NCI-H2081 (cell line): ENCODE measurements at regions not wholly inside any gene's neighbourhood (a gene's known extent, or its start where the extent isn't known, plus 50 kb on each side); places are given as distances from the start of the nearest gene placed in this dataset.
"Not testable (repeated sequence)": the region's sequence is repeated elsewhere in the genome, so short reads cannot be mapped to it uniquely, and the experiment has no call there.

ENCODE experiments used
- DNase-seq, 2 experiments: peaks; one replicate each; lab custom pipeline; 2025; lab: John Stamatoyannopoulos, UW

DNA sequence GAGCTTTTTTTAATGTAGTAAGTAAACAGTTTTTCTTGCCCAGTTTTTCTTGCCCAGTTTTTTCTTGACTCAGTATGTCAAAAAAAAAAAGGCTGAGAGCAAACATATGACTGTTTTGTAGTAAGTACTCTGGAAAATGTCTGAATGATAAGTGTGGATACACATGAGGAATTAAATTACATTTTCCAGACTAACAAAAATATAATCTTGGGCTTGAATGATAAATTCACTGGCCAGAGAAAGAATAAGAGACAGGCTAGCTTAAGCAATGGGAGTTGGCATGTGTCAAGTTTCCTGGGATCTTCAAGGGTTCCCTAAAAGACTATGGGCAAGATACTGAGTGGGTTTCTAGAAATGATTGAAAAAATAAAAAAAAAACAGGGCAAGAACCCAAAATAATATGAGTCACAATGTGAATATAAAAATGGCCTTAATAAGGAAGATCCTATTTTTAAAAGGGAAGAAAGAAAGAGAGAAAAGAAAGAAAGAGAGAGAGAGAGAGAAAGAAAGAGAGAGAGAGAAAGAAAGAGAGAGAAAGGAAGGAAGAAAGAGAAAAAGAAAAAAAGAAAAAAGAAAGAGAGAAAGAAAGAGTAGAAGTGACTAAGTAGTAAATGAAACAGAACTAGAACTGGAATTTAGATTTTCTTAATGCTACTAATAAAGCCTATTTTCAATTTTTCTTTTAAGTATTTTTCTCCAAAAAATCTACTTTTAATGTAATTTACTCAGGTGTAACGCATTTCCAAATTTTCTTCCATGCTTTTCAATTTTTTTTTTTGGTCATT lies 60.2 kb downstream of the TFPI2 start:
- DNase-seq = no peak

DNA sequence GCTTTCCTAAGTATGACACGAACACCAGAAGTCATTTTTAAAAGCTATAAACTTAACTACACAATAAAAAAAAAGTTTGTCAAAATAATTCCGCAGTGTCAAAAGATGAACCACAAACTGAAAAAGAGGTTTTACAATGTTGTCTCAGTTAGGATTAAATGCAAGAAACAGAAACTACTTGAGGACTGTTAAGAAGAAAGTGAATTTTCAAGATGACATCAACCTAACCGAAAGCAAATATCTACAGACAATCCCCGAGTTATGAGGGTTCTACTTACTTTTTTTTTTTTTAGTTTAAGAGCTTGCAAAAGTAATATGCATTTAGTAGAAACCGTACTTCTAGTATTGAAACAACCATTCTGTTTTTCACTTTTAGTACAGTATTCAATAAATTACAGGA lies 62.3 kb downstream of the TFPI2 start:
- DNase-seq = no peak

DNA sequence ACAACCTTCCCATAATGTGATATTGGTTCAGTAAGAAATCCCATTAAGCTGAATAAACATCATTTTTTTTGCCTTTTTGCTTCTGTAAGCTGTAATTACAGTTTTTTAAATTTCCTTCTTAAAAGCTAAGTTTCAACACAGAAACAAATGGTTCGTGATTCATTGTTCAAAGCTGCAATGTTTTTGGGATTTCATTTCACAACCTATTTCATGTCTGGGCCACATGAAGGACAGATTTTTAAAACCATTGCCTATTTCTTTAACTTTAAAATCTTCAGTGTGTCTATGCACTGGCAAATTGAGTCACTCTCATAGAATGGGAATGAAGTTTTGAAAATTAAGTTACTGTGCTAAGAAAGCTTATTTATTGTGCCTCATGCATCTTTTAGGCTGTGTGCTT lies 66.9 kb downstream of the TFPI2 start:
- DNase-seq = no peak

DNA sequence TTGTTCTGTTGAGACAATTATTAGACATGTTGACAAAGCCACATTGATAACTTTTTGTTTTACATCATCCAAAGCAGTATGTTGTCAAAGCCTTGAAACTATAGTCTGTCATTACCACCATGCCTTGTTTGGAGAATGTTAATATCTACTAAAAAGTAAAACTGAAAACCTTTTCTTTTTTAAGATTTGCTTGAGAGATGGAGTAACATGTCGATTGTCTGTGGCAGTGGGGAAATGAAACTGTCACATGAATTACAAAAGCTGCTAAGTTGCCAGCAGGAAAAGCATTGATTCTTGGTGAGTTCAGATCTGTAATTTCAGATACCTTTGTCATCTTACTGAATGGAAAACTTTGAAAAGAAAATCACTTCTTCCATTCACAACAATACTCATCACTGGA lies 69.1 kb downstream of the TFPI2 start:
- no peak for DNase-seq

- no peak for DNase-seq
Observed at GRCh38 chr7:93819699-93820098, 70.9 kb downstream of the TFPI2 start.

GRCh38 chr7:93817526-93817925 lies 73.0 kb downstream of the TFPI2 start:
- no peak for DNase-seq

- peak; percentile 3 to 20 for DNase-seq
Observed at GRCh38 chr7:93817004-93817403, 73.5 kb downstream of the TFPI2 start.

GRCh38 chr7:93813514-93813913 lies 77.0 kb downstream of the TFPI2 start:
- DNase-seq = no peak

- DNase-seq = no peak
Observed at GRCh38 chr7:93812061-93812460, 78.5 kb downstream of the TFPI2 start.

GRCh38 chr7:93811198-93811597 lies 79.4 kb downstream of the TFPI2 start:
- DNase-seq = no peak

DNA sequence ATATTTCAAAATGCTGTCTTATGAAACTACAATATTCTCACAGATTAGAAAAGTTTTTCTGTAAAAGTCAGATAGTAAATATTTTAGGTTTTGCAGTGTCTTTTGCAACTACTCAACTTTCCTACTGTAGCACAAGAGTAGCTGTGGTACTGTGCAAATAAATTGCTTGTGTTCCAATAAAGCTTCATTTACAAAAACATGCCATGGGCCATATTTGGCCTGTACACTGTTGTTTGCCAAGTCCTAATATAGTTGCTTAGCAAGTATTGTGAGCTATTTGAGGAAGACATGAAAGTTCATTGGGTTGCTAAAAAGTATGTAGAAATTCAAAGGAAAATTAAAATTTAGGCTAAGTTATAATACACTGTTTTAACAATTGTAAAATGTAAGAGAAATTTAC lies 80.0 kb downstream of the TFPI2 start:
- no peak for DNase-seq

- DNase-seq = no peak
Observed at GRCh38 chr7:93804726-93805125, 85.8 kb downstream of the TFPI2 start.

GRCh38 chr7:93799750-93800357 lies 90.7 kb downstream of the TFPI2 start:
- peak; percentile 10 to 17 for DNase-seq

DNA sequence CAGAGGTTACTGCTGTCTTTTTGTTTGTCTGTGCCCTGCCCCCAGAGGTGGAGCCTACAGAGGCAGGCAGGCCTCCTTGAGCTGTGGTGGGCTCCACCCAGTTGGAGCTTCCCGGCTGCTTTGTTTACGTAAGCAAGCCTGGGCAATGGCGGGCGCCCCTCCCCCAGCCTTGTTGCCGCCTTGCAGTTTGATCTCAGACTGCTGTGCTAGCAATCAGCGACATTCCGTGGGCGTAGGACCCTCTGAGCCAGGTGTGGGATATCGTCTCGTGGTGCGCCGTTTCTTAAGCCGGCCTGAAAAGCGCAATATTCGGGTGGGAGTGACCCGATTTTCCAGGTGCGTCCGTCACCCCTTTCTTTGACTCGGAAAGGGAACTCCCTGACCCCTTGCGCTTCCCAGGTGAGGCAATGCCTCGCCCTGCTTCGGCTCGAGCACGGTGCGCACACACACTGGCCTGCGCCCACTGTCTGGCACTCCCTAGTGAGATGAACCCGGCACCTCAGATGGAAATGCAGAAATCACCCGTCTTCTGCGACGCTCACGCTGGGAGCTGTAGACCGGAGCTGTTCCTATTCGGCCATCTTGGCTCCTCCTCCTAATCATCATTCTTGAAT lies 97.4 kb downstream of the TFPI2 start:
- DNase-seq = not testable (repeated sequence)

DNA sequence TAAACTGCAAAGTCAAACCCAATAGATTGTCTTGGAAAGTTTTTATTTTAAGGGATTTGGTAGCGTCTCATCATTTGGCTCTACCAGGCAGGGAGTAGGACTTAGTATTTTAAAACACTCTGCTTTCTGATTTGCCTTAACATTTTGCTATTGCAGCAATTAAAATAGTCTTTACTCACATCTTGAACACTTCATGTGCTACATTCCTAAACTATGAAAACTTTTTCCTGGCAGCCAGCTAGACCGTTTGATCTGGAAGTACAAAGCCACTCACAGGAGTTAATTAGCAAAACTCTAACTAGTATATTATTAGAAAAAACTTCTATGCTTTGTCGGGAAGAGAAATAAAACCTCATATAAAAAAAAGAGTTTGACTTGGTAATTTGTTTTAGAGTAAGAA lies 111.4 kb downstream of the TFPI2 start:
- DNase-seq = no peak

DNA sequence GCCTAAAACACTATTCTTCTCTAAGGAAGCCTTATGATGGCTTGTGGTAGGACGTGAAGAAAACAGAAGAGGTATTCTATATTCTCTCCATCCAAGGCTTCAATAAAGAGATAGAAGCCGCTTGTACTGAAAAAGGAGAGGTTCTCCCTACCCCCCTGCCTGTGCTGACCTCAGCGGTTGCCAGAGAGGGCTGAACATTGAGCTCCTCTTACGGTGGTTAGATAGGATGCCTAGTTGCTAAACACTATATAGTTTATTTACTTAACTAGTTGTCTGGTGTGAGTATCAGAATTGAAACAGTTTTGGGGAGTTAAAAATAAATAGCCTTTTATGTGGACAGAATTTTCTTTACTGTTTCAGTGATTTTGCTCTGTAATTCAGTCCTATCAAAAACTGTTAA lies 112.2 kb downstream of the TFPI2 start:
- DNase-seq = no peak

DNA sequence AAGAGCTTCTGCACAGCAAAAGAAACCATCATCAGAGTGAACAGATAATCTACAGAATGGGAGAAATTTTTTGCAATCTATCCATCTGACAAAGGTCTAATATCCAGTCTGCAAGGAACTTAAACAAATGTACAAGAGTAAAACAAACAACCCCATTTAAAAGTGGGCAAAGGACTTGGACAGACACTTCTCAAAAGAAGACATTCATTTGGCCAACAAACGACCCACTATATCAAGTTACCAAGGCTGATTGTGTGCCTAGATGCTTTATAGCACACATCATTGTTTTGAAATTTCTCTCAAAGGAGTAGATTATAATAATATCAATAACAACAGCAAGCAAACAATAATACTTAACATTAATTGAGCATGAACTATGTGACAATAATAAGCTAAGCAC lies 117.1 kb downstream of the TFPI2 start:
- DNase-seq = no peak

GRCh38 chr7:93765475-93765874 lies 125.1 kb downstream of the TFPI2 start:
- no peak for DNase-seq

- no peak for DNase-seq
Observed at GRCh38 chr7:93758631-93759030, 131.9 kb downstream of the TFPI2 start.

DNA sequence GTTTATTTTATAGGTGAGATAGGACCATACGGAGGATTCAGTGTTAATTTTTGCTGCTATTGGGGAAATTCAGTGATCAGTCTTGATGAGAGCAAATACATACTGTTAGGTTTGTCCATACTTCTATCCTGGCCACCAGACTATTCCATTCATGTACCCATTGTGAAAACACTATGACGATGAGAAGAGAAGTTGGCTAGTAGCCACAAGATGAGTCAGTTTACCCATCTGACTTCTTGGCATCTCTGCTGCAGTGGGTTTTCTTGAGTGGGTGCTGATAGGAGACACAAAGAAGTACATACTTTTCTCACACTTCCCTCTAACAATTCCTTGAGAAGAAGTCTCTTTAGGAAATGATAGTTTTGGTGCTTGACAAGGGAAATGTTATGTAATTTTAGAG lies 133.1 kb downstream of the TFPI2 start:
- no peak for DNase-seq

GRCh38 chr7:93756890-93757289 lies 133.7 kb downstream of the TFPI2 start:
- DNase-seq = no peak

GRCh38 chr7:93751421-93751820 lies 139.1 kb downstream of the TFPI2 start:
- DNase-seq = no peak

GRCh38 chr7:93750986-93751385 lies 139.6 kb downstream of the TFPI2 start:
- no peak for DNase-seq
